IPS-15b (cell line): ENCODE measurements at regions not wholly inside any gene's neighbourhood (a gene's known extent, or its start where the extent isn't known, plus 50 kb on each side); places are given as distances from the start of the nearest gene placed in this dataset.

Experiments used
- H3K27me3 ChIP-seq: one replicate; pipeline ENCODE4 v1.6.1; 2013; ENCODE audit warnings: low read length; ENCODE audit not compliant: control insufficient read depth, insufficient read depth
- H3K36me3 ChIP-seq: one replicate; pipeline ENCODE4 v1.6.1; 2013; ENCODE audit warnings: low read length; ENCODE audit not compliant: control insufficient read depth, insufficient read depth
- H3K4me1 ChIP-seq: one replicate; pipeline ENCODE4 v1.6.1; 2013; ENCODE audit warnings: mild to moderate bottlenecking, low read length; ENCODE audit not compliant: control insufficient read depth, insufficient read depth
- H3K4me3 ChIP-seq: one replicate; pipeline ENCODE4 v1.5.1; 2013; ENCODE audit warnings: low read depth, low read length
- H3K9ac ChIP-seq: one replicate; pipeline ENCODE4 v1.6.1; 2013; ENCODE audit warnings: low read depth, mild to moderate bottlenecking, low read length
- H3K9me3 ChIP-seq: one replicate; pipeline ENCODE4 v1.6.1; 2013; ENCODE audit warnings: mild to moderate bottlenecking, low read length; ENCODE audit not compliant: control insufficient read depth, insufficient read depth

DNA sequence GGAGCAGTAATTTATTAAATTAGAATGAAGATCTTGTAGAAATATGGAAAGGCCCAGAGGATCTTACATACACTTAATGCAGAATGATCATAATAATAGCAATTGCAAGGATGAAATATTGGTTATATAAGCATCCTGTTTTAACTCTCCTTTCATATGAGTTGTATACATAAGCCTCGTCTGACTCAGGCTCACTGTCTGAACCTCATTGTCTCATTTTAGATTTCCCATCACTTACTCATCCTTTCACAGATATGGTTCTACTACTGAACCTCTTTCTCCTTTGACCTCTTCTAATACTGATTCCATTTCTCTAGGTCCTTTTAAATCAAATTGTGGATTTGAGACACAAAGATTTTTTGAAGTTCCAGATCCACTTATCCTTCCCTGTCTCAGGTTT is 277.3 kb upstream of the TRPC5 start:
- Histone ChIP-seq H3K9me3 (no peaks in the 10 kb centered on the region), H3K9ac (no peak overlapping the region), H3K27me3 (peaks cover 3% of the 10 kb centered on the region), H3K4me1 (peaks cover 16% of the 10 kb centered on the region), H3K4me3 (no peak overlapping the region), H3K36me3 (no peaks in the 10 kb centered on the region)

DNA sequence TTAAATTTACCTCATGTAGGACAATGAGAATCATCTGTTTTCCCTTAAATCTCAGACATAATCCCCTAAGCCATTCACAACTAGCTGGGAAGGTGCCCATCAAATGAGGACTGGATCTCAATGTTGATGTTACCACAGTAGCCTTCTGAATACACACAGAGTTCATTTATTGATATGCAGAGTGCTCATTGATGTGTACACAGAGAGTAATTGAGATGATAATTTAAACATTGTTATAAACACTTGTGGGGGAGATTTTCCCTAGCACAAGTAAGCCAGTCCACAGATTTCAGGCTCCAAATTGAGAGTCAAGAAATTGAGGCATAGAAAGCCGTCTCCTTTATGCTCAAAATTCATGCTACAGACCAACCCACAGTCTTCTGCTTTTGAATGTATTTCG is 273.4 kb upstream of the TRPC5 start:
- H3K9me3 ChIP-seq = no peaks in the 10 kb centered on the region
- no peaks in the 10 kb centered on the region for H3K36me3 ChIP-seq
- no peak overlapping the region for H3K9ac ChIP-seq
- H3K27me3 ChIP-seq = no peaks in the 10 kb centered on the region
- H3K4me1 ChIP-seq = peaks cover 10% of the 10 kb centered on the region
- no peak overlapping the region for H3K4me3 ChIP-seq

DNA sequence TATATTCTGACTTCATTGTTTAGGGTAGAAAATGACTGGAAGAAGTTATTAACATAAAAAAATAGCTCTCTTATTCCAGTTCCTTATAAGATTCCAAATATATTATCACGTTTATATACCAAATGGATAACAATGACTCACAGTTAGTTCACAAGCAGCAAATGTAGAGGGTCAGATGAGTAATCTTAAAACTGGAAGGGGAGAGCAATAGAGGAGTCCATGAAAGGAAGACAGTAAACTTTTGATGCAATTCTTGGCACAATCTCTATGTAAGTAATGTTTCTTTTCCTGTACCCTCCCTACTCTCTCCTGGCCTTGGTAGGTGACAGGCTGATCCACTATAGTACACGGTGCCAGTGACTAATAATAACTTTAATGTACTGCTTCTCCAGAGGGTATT is 259.0 kb upstream of the TRPC5 start:
- Histone ChIP-seq H3K36me3 (no peaks in the 10 kb centered on the region), H3K27me3 (no peaks in the 10 kb centered on the region), H3K9me3 (peaks cover 4% of the 10 kb centered on the region), H3K4me3 (no peak overlapping the region), H3K4me1 (no peaks in the 10 kb centered on the region), H3K9ac (no peak overlapping the region)

DNA sequence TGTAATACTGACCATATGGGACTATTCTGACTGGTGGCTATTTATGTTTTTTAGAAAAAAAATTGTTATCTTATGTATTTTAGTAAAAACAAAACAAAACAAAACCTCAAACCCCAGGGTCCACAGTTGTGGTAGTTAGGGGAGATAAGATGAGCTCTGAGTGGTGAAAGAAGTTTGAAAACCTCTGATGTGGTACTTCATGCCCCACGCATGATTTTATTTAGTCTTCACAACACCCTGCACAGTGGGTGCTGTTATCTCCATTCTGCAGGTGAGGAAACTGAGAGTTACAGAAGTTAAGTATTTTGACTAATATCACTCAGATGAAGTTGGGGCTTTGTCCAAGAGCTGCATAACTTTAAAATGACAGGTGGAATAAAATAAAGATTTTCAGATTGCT is 230.6 kb upstream of the TRPC5 start:
- H3K9ac ChIP-seq = no peak overlapping the region
- no peaks in the 10 kb centered on the region for H3K36me3 ChIP-seq
- no peaks in the 10 kb centered on the region for H3K27me3 ChIP-seq
- no peak overlapping the region for H3K4me3 ChIP-seq
- H3K9me3 ChIP-seq = no peaks in the 10 kb centered on the region
- H3K4me1 ChIP-seq = no peaks in the 10 kb centered on the region

DNA sequence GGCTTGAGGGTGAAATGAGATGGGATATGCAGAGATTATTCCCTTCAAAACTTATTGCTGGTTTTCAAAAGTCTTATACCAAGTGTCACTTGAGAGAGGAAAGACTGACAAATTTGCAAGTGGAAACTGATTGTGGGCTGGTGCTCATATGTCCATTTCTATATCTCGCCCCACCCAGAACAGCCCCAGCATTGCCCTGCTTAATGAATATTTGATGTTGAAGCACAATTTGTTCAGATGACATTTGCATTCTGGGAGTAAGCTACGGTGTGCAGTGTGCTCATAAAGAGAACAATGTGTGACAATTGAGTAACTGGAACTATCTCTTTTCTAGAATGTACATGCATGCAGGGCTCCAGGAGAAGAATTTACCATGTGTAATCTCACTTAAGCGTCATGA is 223.5 kb upstream of the TRPC5 start:
- H3K27me3 ChIP-seq = no peaks in the 10 kb centered on the region
- H3K4me1 ChIP-seq = peaks cover 12% of the 10 kb centered on the region
- no peaks in the 10 kb centered on the region for H3K9me3 ChIP-seq
- no peak overlapping the region for H3K4me3 ChIP-seq
- no peak overlapping the region for H3K9ac ChIP-seq
- H3K36me3 ChIP-seq = no peaks in the 10 kb centered on the region

DNA sequence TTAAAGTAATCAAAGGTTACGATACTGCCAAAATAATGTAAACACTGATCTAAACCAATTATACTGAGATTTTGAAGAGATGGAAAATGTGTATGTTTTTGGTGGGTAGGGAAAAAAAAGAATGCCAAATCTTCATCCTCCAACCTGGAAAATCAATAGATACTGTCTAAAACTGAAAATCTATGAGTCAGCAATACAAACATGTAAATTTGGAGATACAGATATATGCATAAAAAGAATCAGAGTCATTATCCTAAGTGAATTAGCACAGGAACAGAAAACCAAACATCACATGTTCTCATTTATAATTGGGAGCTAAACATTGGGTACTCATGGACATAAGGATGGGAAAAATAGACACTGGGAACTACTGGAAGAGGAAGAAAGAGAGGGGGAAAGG is 197.4 kb upstream of the TRPC5 start:
- no peak overlapping the region for H3K9ac ChIP-seq
- H3K4me3 ChIP-seq = no peak overlapping the region
- H3K4me1 ChIP-seq = no peaks in the 10 kb centered on the region
- no peaks in the 10 kb centered on the region for H3K27me3 ChIP-seq
- no peaks in the 10 kb centered on the region for H3K9me3 ChIP-seq
- H3K36me3 ChIP-seq = no peaks in the 10 kb centered on the region

DNA sequence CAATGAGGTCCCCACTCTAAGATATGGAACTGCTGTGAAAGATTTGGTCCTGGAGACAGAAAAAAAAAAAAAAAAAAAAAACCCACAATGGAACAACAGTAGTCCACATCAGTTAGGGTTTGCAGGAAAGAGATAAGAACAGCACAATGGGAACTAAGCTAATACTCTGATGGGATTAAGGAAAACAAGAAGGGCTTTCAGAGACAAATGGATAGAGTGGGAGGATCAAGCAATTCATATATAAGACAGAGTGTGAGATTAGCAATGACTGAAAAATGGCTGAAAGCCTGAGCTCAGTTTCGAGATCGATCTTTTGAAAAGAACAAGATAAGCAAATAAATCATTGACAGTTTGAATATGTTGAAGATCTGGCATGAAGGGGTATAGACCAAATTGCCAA is 188.4 kb upstream of the TRPC5 start:
- peaks cover 3% of the 10 kb centered on the region for H3K4me1 ChIP-seq
- H3K36me3 ChIP-seq = no peaks in the 10 kb centered on the region
- no peak overlapping the region for H3K4me3 ChIP-seq
- no peak overlapping the region for H3K9ac ChIP-seq
- H3K9me3 ChIP-seq = no peaks in the 10 kb centered on the region
- H3K27me3 ChIP-seq = no peaks in the 10 kb centered on the region

DNA sequence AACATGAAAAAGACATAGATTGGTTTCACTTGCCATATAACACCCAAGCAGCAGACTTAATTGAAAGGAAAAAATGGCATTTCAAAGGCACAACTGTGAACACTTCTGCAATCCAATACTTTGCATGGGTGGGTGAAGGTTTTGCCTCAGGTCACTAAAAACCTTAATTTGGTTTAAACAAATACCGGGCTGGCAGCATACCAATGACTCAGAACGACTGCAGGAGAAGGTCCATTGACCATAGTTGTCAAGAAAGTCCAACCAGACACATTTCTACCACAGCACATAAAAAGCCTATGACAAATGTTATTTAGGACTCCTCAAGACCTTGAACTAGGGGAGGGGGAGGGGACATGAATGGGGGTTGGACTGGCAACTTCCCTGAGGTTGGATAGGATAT is 183.6 kb upstream of the TRPC5 start:
- no peaks in the 10 kb centered on the region for H3K9me3 ChIP-seq
- H3K4me3 ChIP-seq = no peak overlapping the region
- H3K27me3 ChIP-seq = no peaks in the 10 kb centered on the region
- H3K4me1 ChIP-seq = no peaks in the 10 kb centered on the region
- H3K36me3 ChIP-seq = no peaks in the 10 kb centered on the region
- no peak overlapping the region for H3K9ac ChIP-seq

DNA sequence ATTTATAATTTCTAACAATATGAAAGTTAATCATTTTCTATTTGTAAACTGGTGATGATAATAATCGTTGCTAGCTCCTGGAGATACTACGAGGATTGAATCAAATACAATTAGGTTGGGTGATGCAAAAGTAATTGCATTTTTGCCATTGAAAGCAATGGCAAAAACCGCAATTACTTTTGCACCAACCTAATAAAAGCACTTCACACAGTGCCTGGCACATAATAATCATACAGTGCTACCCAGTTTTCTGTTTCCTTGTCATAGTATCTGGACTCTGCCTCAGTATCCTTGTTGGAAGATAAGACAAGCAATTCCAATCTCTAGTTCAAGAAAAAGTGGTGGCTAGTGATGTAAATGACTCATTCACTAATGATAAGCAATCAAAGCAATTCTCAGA is 176.8 kb upstream of the TRPC5 start:
- no peak overlapping the region for H3K4me3 ChIP-seq
- H3K9me3 ChIP-seq = no peaks in the 10 kb centered on the region
- H3K27me3 ChIP-seq = no peaks in the 10 kb centered on the region
- H3K36me3 ChIP-seq = no peaks in the 10 kb centered on the region
- no peak overlapping the region for H3K9ac ChIP-seq
- no peaks in the 10 kb centered on the region for H3K4me1 ChIP-seq

DNA sequence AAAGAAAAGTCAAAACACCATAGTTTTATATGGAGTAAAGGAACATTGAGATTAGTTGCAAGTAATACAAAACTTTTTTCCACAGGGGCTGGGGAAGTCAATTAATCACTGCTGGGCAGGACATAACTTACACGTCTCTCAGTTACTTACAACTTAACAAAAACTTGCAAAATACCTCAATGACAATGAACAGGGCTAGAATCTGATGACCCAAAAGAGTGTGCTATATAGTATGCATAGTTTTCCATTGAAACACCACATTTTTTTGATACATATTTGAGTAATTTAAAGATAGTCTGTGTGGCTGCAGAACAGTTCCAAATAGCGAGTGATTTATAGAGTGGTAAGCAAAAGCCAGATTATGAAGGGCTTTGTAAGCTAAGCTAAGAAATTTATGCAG is 172.3 kb upstream of the TRPC5 start:
- no peaks in the 10 kb centered on the region for H3K36me3 ChIP-seq

DNA sequence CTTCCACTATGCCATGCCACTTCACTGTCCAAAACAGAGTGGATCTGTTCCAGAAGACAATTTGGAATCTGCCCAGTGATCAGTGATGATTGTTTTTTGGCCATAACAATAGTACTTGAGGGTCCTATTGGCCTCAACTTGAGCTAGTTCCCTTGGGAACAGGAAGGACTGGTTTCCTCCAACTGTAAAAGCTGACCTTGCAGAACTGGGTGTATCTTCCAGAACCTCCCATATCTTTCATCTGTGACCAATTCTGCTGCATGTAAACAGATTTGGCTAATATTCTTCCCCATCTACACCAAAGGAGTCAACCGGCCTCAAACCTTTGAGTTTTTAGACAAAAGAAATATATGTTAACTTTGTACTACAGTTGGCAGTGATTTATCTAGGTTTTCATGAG is 165.1 kb upstream of the TRPC5 start:
- Histone ChIP-seq H3K9me3 (peaks cover 2% of the 10 kb centered on the region), H3K4me1 (no peaks in the 10 kb centered on the region), H3K27me3 (no peaks in the 10 kb centered on the region), H3K36me3 (no peaks in the 10 kb centered on the region), H3K9ac (no peak overlapping the region), H3K4me3 (no peak overlapping the region)

More for the DNA sequence above, 172.3 kb upstream of the TRPC5 start:
- Histone ChIP-seq H3K9me3 (no peaks in the 10 kb centered on the region), H3K4me1 (no peaks in the 10 kb centered on the region), H3K27me3 (no peaks in the 10 kb centered on the region), H3K9ac (no peak overlapping the region), H3K4me3 (no peak overlapping the region)

DNA sequence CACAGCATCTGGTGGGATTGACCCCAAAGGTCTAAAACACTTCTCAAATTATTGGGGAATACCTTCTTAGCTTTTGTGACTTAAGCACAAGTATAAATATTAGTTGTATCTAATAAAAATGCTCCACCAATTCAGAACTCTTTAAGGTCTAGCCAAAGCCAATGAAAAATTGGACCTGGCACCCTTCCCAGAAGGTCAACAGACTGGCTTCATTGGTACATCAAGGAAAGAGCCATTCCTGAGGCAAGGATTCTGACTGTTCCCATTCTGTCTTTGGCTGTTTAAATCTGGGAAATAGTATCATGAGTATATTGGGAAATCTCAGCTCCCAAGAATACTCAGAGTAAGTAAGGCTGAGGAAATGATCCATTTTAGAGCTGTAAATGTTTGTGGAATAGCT is 153.0 kb upstream of the TRPC5 start:
- Histone ChIP-seq H3K36me3 (no peaks in the 10 kb centered on the region), H3K4me1 (no peaks in the 10 kb centered on the region), H3K9me3 (no peaks in the 10 kb centered on the region), H3K27me3 (no peaks in the 10 kb centered on the region), H3K4me3 (no peak overlapping the region), H3K9ac (no peak overlapping the region)

DNA sequence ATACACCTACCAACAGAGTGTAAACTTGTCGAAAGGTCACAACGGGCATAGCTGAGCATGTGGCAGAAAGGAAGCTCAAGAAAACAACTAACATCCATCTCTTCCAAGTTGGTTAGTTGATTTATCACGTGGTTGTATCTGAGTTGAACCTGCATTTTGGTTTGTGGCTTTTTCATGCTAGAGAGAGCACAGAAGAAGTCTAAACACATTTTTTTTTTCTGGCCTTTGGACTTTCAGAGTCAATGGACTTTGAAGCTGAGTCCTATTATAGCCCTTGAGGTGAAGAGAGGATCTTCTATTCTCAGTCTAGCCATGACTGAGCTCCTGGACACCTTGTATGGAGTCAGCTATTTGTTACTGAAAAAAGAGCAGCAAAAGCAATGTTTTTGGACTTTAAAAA is 150.6 kb upstream of the TRPC5 start:
- Histone ChIP-seq H3K4me1 (no peaks in the 10 kb centered on the region), H3K27me3 (no peaks in the 10 kb centered on the region), H3K36me3 (no peaks in the 10 kb centered on the region), H3K4me3 (no peak overlapping the region), H3K9me3 (no peaks in the 10 kb centered on the region), H3K9ac (no peak overlapping the region)
